ENCODE measurements at regions not wholly inside any gene's neighbourhood (a gene's known extent, or its start where the extent isn't known, plus 50 kb on each side); places are given as distances from the start of the nearest gene placed in this dataset.

- no peaks in the 10 kb centered on the region for H3K79me2 ChIP-seq
- H3K36me3 ChIP-seq (replicated peaks; ENCODE audit: insufficient read depth, low read depth): no peaks in the 10 kb centered on the region
- 52% methylated on average over 4 of the region's 4 CpGs for WGBS (ENCODE audit: low lambda C conversion rate, missing lambda C conversion rate)
- H3K9me2 ChIP-seq (replicated peaks; ENCODE audit: insufficient read depth): no peaks in the 10 kb centered on the region
- H3K9me3 ChIP-seq (ENCODE audit: low read depth): no peaks in the 10 kb centered on the region
- TF ChIP-seq EZH2 (IDR thresholded peaks at IDR 0.05; ENCODE audit: borderline replicate concordance) (no peak), EZH2phosphoT487 (IDR thresholded peaks at IDR 0.05; ENCODE audit: low read depth, severe bottlenecking, unreplicated experiment) (no peak)
- TF ChIP-seq, protein P1, sequence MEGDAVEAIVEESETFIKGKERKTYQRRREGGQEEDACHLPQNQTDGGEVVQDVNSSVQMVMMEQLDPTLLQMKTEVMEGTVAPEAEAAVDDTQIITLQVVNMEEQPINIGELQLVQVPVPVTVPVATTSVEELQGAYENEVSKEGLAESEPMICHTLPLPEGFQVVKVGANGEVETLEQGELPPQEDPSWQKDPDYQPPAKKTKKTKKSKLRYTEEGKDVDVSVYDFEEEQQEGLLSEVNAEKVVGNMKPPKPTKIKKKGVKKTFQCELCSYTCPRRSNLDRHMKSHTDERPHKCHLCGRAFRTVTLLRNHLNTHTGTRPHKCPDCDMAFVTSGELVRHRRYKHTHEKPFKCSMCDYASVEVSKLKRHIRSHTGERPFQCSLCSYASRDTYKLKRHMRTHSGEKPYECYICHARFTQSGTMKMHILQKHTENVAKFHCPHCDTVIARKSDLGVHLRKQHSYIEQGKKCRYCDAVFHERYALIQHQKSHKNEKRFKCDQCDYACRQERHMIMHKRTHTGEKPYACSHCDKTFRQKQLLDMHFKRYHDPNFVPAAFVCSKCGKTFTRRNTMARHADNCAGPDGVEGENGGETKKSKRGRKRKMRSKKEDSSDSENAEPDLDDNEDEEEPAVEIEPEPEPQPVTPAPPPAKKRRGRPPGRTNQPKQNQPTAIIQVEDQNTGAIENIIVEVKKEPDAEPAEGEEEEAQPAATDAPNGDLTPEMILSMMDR (IDR thresholded peaks at IDR 0.05; ENCODE audit: poor library complexity): no peak
- peak overlapping the region; percentile 54 for H3K27ac ChIP-seq
- no peak overlapping the region for H3K4me2 ChIP-seq
- no peak overlapping the region for H2AFZ ChIP-seq
- no peak overlapping the region for H3K4me3 ChIP-seq
- no peak for DNase-seq (ENCODE audit: low spot score)
- no peaks in the 10 kb centered on the region for H4K20me1 ChIP-seq (ENCODE audit: insufficient read depth, poor library complexity, severe bottlenecking)
- no peaks in the 10 kb centered on the region for H3K27me3 ChIP-seq
- peaks cover 5% of the 10 kb centered on the region for H3K4me1 ChIP-seq (ENCODE audit: insufficient read depth)
These were observed 236.5 kb upstream of the KCNG1 start for GRCh38 chr20:51259455-51259854.

DNA sequence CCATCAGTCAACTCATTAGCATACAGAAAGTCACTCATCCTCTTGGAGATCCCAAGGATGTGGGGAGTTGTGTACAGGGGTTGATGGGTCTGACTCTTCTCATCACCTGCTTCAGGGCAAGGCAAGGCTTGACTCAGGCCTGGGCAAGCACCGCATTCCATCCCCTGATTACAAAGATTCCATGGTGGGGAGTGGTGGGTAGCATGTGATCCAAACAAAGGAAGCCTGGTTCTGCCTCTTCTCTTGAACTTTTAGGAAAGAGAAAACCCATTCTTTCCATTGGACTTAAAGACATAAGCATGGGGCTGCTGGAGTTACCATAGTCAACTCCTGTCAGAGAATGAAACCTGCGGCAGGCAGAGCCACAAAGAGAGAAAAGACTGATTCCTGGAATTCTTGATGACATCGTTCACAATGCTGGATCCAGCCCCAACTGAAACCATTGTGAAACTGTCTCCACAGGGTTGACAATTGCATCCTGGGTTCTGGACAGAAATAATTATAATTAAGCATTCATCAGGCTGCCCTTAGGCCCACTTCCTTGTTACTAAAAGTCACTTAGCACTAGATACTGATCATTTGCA lies 235.8 kb upstream of the KCNG1 start:
- H3K4me2 ChIP-seq: no peak overlapping the region
- peak overlapping the region; percentile 54 for H3K27ac ChIP-seq
- DNase-seq (ENCODE audit: low spot score): peak; percentile 30

DNA sequence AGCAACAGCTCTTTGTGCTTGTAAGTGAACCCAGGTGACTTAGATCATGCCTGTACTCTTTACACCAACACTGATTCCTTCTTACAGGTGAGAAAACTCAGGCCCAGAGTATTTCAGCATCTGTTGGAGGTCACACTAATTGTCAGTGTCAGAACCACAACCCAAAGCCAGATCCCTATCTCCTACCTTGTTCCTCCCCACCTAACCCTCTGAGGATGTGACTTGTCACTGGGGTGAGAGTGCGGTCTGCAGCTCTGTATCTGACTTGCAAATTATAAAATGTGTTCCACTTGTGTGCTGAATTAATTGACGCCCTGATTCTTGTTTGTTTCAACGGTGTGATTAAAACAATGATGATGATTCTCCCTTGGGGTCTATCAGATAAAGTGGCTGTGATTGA lies 232.5 kb upstream of the KCNG1 start:
- Histone ChIP-seq H3K4me2 (no peak overlapping the region), H3K27ac (no peak overlapping the region), H4K20me1 (ENCODE audit: insufficient read depth, poor library complexity, severe bottlenecking) (no peaks in the 10 kb centered on the region), H3K27me3 (no peaks in the 10 kb centered on the region), H3K4me3 (no peak overlapping the region), H3K9me2 (replicated peaks; ENCODE audit: insufficient read depth) (no peaks in the 10 kb centered on the region), H3K36me3 (replicated peaks; ENCODE audit: insufficient read depth, low read depth) (no peaks in the 10 kb centered on the region), H3K79me2 (no peaks in the 10 kb centered on the region), H3K9me3 (ENCODE audit: low read depth) (no peaks in the 10 kb centered on the region), H3K4me1 (ENCODE audit: insufficient read depth) (peaks cover 5% of the 10 kb centered on the region), H2AFZ (no peak overlapping the region)
- WGBS (ENCODE audit: low lambda C conversion rate, missing lambda C conversion rate): 80% methylated on average over 3 of the region's 3 CpGs
- DNase-seq (ENCODE audit: low spot score): no peak
- TF ChIP-seq EZH2phosphoT487 (IDR thresholded peaks at IDR 0.05; ENCODE audit: low read depth, severe bottlenecking, unreplicated experiment) (no peak), EZH2 (IDR thresholded peaks at IDR 0.05; ENCODE audit: borderline replicate concordance) (no peak)
- TF ChIP-seq, protein P1 (IDR thresholded peaks at IDR 0.05; ENCODE audit: poor library complexity): no peak

More for the DNA sequence above, 235.8 kb upstream of the KCNG1 start:
- Histone ChIP-seq H4K20me1 (ENCODE audit: insufficient read depth, poor library complexity, severe bottlenecking) (no peaks in the 10 kb centered on the region), H3K79me2 (no peaks in the 10 kb centered on the region), H3K4me3 (no peak overlapping the region), H2AFZ (no peak overlapping the region), H3K9me2 (replicated peaks; ENCODE audit: insufficient read depth) (no peaks in the 10 kb centered on the region), H3K36me3 (replicated peaks; ENCODE audit: insufficient read depth, low read depth) (no peaks in the 10 kb centered on the region), H3K9me3 (ENCODE audit: low read depth) (no peaks in the 10 kb centered on the region), H3K27me3 (no peaks in the 10 kb centered on the region), H3K4me1 (ENCODE audit: insufficient read depth) (peaks cover 5% of the 10 kb centered on the region)
- TF ChIP-seq, protein P1 (IDR thresholded peaks at IDR 0.05; ENCODE audit: poor library complexity): no peak
- TF ChIP-seq EZH2 (IDR thresholded peaks at IDR 0.05; ENCODE audit: borderline replicate concordance): no peak
- no peak for TF ChIP-seq EZH2phosphoT487 (IDR thresholded peaks at IDR 0.05; ENCODE audit: low read depth, severe bottlenecking, unreplicated experiment)
- WGBS (ENCODE audit: low lambda C conversion rate, missing lambda C conversion rate): 69% methylated on average over 3 of the region's 3 CpGs

Data from hepatocyte (in vitro differentiated cells).